Germinal center (tissue), 1 donor: ENCODE measurements at regions not wholly inside any gene's neighbourhood (a gene's known extent, or its start where the extent isn't known, plus 50 kb on each side); places are given as distances from the start of the nearest gene placed in this dataset.

Experiments
- DNase-seq: peaks from one replicate; pipeline ENCODE4 v3.0.0; 2012; ENCODE audit warnings: mixed read lengths, low spot score

DNA sequence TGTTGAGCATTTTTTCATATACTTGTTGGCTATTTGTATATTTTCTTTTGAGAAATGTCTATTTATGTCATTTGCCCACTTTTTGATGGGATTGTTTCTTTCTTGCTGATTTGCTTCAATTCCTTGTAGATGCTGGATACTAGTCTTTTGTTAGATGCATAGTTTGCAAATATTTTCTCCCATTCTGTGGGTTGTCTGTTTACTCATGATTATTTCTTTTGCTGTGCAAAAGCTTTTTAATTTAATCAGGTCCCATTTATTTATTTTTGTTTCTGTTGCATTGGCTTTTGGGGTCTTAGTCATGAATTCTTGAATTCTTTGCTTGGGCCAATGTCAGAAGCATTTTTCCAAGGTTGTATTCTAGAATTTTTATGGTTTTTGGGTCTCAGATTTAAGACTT lies 251.7 kb downstream of the WNT5A start:
- no peak for DNase-seq

DNA sequence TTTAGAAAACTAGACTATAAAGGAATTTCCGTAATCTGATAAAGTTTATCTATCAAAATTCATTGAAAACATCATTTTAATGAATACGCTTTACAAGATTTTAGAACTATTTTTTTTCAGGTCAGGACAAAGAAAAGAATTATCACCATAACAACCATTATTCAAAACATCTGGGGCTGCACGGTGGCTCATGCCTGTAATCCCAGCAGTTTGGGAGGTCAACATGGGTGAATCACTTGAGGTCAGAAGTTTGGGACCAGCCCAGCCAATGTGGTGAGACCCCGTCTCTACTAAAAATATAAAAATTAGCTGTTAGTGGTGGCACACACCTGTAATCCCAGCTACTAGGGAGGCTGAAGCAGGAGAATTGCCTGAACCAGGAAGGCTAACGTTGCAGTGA lies 260.4 kb downstream of the WNT5A start:
- DNase-seq, result no peak

DNA sequence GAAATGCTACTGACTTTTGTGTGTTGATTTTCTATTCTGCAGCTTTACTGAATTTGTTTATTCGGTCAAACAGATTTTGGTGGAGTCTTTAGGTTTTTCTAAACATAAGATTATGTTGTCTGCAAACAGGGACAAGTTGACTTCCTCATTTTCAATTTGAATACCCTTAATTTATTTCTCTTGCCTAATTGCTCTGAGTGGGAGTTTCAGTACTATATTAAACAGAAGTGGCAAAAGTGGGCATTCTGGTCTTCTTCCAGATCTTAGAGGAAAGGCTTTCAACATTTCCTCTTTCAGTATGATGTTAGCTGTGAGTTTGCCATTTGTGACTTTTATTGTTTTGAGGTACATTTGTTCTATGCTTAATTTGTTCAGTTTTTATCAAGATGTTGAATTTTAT lies 268.5 kb downstream of the WNT5A start:
- DNase-seq, result no peak

DNA sequence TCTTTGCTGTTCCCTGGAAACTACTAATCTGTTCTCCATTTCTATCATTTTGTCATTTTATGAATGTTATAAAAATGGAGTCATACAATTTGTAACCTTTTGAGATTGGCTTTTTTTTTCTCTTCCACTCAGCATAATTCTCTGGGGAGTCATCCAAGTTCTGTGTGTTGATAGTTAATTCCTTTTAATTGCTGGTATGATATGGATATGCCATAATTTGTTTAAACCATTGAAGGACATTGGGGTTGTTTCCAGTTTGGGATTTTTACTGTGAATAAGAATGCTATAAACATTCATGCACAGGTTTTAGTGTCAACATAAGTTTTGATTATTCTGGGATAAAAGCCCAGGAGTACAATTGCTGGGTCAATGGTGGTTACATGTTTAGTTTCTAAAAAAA lies 279.4 kb downstream of the WNT5A start:
- no peak for DNase-seq

DNA sequence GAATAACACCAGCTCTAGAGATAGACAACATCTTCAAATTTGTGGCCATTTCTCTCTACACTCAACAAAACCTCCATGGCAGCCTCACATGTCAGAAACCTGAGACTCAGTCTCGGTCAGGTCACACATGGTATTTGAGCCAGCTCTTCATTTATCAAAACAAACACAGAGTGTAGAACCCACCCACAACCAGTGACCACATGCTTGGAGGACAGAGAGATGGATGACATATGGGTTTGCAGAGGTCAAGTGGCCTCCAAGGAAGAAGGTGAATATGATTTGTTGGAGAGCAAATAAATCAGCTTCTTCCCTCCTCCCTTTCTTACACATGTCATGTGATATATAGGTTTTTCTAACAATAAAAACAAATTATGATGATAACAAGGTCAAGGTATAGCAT lies 278.1 kb upstream of the LRTM1 start:
- DNase-seq, result no peak

DNA sequence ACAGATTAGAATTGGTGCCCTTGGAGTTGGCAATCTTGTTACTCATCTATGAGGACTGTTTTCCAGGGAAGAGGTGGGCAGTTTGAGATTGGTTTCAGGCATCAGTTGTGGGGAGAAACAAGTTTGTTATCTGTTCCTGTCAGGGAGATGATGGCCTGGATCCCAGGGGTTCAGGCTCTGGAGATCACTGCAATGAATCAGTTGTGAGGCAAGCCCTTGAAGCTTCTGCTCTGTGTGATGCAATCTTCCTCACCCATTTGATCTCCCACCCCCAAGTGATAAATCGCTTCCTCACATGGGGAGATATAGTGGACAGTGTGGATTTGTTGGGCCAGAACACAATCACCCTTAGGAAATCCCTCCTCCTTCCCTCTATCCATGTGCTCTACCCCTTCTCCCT lies 276.6 kb upstream of the LRTM1 start:
- no peak for DNase-seq

DNA sequence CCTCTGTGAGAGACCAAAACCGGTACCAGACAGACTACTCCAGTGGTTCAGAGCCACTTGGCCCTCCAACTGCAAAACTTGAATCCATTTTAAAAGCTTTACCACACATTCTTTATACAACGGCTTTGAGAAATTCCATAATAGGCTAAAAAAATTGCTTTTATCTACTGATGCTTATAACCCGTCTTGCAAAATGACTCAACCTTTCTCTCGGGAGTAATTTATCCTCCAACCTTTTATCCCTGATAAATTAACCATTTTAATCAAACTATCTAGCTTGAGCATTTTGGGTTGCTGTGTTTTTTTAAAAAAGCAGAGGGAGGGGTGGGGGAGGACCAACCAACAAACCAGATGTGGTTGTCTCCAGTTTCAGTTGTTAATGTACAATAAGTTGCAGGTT lies 275.7 kb upstream of the LRTM1 start:
- DNase-seq, result no peak

DNA sequence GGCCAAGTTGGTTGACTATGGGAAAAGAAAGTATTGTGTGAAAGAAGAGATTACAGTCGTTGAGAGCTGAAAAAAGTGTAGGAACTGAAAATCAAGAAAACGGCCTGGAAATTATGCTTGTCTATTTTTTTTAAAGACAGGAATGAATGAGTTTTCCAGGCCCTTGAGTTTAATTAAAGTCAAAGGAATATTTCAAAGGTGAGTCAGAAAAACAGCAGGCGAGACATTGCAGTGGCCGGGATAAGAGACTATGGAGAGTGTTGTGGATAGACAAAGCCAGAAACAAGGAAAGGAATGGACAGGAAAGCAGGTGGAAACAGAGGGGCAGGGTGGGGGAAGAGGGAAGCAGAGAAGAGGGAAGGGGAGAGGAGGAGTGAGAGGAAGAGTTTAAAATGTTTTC lies 275.1 kb upstream of the LRTM1 start:
- no peak for DNase-seq

DNA sequence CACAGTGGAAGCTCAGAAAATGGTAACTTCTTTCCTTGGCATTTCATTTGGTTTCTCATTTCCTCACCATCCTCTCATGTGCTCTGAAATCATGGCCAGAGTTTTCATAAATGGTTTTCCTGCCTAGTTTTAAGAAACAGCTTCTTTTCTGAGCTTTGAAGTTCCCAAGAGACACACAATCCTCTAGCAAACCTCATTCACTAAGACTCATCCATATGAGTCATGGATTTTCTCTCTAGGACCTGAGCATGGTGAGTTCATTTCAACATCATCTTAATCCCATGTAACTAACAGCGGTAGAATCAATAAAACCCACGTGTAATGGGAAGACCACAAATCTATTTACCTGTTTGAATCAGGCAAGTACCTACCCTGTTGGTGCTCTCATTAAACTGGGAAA lies 274.5 kb upstream of the LRTM1 start:
- DNase-seq, result no peak

DNA sequence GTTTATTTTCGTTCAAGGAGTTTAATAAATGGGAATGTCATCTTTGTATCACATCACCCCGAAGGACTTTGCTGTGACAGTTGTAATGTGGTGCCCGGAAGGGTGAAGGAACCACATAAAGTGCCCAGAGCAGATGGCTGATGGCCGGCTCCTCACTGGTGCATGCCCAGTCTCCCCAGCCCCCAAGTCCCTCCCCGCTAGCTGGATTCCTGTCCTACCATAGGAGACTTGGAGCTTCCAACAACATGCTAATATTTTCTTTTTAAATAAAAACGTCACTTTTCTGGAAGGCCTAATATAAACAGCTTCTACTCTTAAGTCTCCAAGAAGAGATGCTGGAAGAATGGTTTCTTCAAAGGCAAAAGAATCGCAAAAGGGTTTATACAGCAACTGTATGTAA lies 273.9 kb upstream of the LRTM1 start:
- DNase-seq, result no peak

DNA sequence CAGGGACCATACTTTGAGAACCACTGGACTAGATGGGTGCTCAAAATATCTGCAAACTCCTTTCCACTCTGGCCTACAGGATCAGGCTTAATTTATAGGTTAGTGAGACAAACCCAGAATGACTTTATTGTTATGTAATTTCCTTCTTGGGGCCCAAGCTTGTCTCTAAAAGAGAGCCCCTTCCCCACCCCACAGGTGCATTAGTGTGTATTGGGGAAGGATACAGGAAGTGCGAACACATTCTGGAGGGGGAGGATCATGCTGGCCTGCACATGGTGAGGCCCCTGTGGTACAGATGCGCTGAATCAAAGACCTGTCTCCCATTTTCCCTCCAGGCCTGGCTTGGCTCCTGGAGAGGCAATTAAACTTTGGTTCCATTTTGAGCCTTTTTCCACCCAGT lies 273.0 kb upstream of the LRTM1 start:
- no peak for DNase-seq

DNA sequence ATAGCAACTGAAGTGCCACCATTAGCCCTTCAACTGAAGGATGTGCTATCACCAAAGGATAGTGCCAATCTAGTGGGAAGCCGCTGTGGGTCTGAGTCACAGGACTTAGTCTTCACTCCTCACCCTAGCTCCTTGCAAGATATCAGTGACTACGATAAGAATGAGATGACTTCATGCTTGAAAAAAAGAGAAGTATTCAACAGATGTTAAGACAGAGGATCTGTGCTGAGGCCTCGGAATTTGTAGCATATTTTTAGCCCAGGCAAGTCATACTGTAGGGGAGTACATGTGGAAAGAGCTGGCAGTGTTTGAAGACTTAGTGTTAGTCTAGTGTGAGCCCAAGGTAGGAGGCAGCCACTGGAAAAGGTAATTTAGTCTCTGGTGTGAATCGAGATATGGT lies 270.7 kb upstream of the LRTM1 start:
- DNase-seq, result no peak

DNA sequence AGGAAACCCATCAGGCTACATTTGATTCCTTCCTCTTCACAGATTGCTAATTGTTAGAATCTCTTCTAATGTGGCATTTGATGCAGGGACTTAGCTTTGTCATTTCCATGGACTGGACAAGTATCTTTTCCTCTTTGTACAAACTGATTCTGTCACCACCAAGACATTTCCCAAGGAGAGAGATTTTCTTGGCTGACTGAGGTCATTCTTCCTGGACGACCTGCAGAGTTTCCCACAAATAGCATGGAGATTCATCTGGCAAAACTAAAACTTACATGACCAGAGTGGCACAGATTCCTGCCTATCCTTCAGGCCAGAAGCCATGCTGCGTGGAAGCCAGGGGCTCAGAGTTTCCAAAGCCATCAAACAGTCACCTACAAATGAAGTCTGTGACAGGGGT lies 269.2 kb upstream of the LRTM1 start:
- DNase-seq, result no peak

DNA sequence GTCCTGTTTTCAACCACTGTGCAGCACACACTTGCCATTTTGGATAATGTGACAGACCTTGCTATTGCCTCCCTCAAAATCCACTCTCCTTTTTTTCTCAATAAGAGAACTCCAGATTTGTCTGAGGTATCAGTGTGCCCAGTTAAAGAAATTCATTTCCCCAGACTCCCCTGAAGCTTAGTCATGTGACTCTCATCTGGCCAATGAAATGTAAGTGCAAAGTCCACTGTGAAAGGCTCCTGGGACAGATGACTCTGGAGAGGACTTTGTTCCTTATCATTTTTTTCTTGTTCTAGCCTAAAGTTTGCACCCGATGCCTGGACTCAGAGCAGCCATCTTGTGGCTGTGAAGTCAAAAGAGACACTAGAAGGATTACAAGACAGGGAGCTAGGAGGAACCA lies 268.6 kb upstream of the LRTM1 start:
- no peak for DNase-seq

DNA sequence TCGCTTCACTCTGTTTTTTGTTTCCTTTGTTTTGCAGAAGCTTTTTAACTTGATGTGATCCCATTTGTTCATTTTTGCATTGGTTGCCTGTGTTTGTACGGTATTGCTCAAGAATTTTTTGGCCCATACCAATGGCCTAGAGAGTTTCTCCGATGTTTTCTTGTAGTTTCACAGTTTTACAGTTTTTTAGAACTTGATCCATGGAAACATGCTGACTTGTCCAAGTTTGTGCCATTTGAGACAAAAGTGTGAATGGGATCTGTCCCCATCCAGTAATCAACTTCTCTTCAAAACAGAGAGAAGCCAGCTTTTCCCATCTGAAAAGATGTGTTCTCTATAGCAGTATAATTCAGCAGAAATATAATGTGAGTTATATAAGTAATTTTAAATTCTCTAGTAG lies 266.5 kb upstream of the LRTM1 start:
- DNase-seq, result no peak

DNA sequence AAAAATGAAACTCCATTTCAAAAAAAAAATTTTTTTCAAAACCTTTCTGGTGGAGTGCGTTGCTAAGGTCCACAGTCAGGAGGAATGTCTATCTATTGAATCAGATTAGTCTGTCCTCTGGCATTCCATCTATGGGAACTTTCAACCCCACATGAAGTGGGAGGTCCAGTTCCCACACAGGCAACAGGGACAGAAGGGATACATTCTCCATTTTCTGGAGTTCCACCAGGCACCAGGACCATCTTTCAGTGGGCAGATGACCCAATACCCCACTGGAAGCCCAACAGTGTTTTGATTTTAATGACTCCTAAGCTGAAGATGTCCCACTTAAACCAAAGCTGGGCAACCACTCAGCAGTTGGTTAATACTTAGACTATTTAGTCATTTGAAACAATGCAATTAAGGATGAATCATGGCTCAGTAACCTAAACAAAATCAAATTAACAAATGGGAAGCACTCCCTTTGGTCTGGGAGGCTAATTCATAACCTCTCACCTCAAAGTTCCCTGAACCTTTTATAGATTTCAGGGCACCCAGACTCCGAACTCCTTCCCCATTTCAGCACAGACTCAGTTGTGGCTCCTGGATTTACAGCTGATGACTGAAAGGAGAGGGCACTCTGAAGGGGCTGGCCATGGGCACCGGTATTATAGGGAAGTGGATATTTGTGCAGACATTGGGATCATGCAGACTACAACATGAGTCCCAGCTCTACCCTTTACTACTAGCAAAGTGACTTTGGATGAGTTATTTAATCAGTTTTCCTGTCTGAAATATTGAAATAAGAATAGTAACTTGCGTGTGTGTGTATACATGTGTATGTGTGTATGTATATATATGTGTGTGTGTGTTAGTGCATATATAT lies 264.3 kb upstream of the LRTM1 start:
- DNase-seq, result no peak

DNA sequence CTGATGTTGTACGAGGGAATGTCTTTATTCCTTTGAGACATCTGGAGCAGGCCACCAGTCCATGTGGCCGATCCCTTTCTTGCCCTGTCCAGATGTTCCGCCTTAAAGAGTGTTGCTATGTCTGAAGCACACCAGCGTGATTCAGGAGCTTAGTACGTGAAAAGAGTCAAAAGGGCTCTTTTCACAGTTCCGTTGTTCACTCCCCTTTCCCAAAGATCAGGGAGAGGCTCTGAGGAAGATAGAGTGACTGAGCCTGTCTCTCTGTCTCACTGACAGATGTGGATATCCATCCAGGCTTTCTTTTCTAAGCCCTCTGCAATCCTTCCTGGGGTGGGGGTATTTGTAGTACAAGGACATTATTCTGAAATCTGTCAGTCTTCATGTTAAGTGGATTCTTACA lies 262.5 kb upstream of the LRTM1 start:
- DNase-seq, result no peak

DNA sequence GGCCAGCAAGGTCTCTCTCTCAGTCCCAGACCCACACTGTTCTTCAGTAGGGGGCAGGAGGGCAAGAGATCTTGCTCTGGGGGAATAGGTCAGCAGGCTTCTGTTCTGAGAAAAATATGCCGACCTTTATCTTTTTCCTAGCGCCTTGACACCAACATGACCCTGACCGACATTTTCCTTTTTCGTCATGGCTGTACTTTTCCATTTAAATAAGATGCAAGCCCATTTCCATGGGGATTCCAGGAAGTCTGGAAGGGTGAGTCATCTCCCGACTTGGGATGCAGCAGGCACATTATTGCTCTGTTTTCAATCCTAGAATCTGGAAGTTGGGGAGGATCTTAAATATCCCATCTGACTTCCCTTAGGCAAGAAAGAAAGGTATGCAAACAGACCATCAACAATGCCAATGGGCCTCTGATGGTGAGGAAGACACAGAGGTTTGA lies 261.5 kb upstream of the LRTM1 start:
- DNase-seq, result no peak

DNA sequence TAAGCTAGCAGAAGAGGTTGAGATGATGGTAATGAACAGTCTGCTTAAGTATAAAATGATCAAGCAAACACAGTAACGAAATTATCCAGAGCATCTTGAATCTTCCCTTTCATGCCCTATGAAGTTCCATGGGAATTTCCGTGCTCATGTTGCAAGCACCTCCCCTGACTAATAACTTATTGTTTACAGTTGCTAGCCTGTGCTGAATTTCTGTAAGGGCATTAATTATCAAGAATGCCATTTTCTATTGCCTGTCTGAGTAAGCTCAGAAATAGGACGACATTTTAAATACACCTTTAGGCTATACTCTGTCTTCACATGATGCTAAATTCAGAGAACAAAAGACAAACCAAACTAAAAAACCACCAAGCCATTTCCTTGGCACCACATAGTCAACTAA lies 257.5 kb upstream of the LRTM1 start:
- no peak for DNase-seq

DNA sequence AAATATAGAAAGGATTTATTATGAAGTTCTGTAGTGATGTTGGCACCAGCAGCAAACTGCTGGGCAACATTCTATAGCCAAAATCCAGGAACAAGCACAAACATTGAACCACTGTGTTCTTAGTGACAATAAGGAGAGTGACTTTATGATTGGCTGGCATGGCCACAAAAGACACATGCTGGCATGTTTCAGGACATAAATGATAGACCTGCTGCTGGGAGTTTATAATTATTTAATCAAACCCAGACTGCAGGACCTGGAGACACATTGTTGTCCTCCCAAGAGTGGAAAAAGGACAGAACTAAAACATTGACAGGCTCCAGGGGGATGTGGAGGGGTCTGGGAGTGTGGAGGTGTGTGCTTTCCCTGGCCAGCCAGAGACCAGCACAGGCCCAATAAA lies 255.3 kb upstream of the LRTM1 start:
- no peak for DNase-seq

DNA sequence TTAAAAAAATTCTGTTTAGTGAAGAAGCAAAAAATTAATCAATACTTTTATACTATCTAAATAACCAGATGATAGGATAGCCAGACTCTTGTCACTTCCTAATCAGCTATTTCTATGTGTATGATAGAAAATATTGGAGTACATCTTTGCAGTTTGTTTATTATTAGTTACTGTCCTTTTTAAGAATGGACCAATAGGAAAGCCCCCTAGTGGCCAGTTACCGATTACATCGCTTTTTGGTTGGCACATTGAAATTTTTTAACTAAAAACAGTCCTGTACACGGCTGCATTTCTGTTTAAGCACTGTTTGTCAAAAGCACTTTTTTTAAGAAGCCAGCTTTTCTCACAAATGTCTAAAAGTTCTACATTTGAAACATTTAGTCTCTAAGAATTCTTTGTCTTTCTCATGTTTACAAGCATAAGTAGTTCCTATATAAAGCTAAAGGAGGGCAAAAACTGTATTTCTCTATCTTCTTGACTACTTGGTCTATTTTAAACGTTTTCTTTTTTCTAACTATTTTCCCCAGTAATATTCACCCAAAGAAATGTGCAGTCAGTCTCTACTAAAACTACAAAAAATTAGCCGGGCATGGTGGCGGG lies 253.2 kb upstream of the LRTM1 start:
- DNase-seq, result peak; percentile 49

DNA sequence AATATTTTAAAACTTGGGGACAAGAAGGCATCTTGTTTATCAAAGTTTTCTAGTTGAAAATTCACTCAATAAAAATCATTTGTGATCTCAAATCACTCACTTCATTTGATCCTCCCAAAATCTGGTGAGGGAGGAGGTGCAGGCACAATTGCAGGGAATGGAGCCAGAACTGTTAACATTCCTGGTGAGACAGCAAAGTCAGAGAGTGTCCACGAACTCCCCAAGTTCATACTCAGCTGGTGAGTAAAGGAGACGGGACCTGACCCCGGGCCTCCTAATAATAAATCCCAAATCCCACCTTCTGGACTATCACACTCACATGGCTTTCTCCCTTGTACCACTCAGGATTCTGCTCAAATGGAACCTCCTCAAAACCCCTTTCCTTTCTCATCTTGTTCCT lies 252.3 kb upstream of the LRTM1 start:
- no peak for DNase-seq

DNA sequence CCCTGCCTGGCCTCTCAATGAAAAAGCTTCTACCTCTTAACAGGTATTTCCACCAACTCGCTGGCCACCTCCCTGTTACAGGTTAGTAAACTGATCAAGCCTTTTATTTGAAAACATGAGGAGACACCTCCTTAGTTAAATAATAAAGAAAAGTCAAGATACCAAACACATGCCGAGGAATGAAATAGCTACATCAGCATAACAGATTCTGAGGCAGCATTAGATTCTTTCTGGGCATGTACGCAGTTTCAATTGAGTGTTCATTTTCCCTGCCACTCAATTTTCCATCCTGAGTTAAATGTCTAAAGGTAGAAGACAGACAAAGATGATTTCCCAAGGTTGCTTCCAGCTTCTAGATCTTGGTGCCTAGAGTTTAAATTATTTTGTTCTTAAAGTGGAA lies 250.5 kb upstream of the LRTM1 start:
- DNase-seq, result no peak

DNA sequence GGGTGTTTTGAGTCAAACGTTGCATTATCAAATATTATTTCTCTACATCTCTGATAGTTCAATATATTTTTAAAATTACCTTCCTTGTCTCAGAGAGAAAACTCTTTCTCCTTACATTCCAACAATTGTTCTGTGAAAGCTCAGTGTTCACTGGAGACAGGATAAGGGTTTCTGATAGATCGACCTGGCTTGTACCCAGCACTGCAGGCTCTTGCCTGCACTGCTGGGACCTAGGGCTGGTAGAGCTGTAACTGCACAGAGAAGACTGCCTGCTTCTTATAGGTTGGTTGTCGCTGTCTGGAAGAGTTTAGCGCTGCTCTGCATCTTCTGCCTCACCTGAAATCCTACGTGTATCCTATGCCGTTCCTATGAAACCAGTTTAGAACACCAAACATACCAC lies 249.9 kb upstream of the LRTM1 start:
- DNase-seq, result no peak
